ENCODE measurements at regions not wholly inside any gene's neighbourhood (a gene's known extent, or its start where the extent isn't known, plus 50 kb on each side); places are given as distances from the start of the nearest gene placed in this dataset.

DNA sequence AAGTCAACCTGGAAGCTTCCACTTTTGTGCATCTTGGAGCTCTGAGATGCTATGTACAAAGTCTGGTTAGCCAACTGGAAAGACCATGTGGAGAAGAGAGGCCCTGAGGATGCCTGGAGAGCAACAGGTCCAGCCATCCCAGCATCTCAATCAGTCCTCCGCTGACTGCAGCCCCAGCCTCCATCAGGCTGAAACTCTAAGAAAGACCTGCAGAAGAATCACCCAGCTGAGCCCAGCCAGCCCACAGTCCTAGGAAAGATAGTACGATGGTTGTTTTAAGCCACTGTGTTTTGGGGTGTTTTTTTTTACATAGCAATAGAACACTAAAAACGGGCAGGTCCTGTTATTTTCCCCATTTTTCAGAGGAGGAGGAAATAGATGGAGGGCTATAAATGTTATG is 84.0 kb downstream of the NCR2 start:
- H4K20me1 ChIP-seq (ENCODE audit: control insufficient read depth, insufficient read depth, low read depth, low read length), result no peaks in the 10 kb centered on the region
- no peaks in the 10 kb centered on the region for H3K79me2 ChIP-seq (ENCODE audit: control insufficient read depth, low read length)
- no peaks in the 10 kb centered on the region for H3K9me2 ChIP-seq (replicated peaks; ENCODE audit: control insufficient read depth, low read length)
- H3K27ac ChIP-seq (ENCODE audit: low read depth, low read length), result no peak overlapping the region
- no peaks in the 10 kb centered on the region for H3K36me3 ChIP-seq (ENCODE audit: control insufficient read depth, low read length)
- no peaks in the 10 kb centered on the region for H3K9me3 ChIP-seq (ENCODE audit: control insufficient read depth, insufficient read depth, low read length)
- H3K4me2 ChIP-seq (ENCODE audit: low read length), result no peak overlapping the region
- no peak overlapping the region for H3K4me3 ChIP-seq (ENCODE audit: low read length)
- TF ChIP-seq, protein P1, sequence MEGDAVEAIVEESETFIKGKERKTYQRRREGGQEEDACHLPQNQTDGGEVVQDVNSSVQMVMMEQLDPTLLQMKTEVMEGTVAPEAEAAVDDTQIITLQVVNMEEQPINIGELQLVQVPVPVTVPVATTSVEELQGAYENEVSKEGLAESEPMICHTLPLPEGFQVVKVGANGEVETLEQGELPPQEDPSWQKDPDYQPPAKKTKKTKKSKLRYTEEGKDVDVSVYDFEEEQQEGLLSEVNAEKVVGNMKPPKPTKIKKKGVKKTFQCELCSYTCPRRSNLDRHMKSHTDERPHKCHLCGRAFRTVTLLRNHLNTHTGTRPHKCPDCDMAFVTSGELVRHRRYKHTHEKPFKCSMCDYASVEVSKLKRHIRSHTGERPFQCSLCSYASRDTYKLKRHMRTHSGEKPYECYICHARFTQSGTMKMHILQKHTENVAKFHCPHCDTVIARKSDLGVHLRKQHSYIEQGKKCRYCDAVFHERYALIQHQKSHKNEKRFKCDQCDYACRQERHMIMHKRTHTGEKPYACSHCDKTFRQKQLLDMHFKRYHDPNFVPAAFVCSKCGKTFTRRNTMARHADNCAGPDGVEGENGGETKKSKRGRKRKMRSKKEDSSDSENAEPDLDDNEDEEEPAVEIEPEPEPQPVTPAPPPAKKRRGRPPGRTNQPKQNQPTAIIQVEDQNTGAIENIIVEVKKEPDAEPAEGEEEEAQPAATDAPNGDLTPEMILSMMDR (IDR thresholded peaks at IDR 0.05; ENCODE audit: low read depth, low read length, poor library complexity, severe bottlenecking), result no peak
- no peak for TF ChIP-seq EZH2phosphoT487 (IDR thresholded peaks at IDR 0.05; ENCODE audit: borderline replicate concordance, low read length)
- peaks cover 74% of the 10 kb centered on the region for H3K27me3 ChIP-seq (ENCODE audit: control insufficient read depth, low read length)
- H3F3A ChIP-seq (ENCODE audit: control insufficient read depth, insufficient read depth), result no peaks in the 10 kb centered on the region
- H3K4me1 ChIP-seq (ENCODE audit: control insufficient read depth, low read length), result no peaks in the 10 kb centered on the region

DNA sequence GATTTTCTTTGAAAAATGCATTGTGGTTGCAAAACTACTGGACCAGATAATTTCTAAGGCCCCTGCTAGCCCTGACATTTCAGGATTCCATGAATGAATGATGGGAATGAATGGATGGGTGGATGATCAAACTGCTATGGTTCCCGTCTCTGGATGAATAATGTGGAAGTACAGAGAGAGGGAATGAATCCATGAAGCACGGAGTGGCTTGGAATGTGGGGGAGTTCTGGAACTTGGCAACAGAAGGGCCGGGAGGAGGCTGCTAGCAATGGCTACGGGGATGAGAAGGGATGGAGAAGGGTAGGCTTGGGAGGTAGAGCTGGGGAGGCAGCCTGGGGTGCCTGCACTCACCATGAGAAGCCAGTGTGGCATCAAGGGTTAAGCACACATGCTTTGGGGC is 84.8 kb downstream of the NCR2 start:
- Histone ChIP-seq H3K4me3 (ENCODE audit: low read length) (no peak overlapping the region), H3K4me2 (ENCODE audit: low read length) (no peak overlapping the region), H3F3A (ENCODE audit: control insufficient read depth, insufficient read depth) (no peaks in the 10 kb centered on the region), H3K79me2 (ENCODE audit: control insufficient read depth, low read length) (no peaks in the 10 kb centered on the region), H3K27me3 (ENCODE audit: control insufficient read depth, low read length) (peaks cover 71% of the 10 kb centered on the region), H3K4me1 (ENCODE audit: control insufficient read depth, low read length) (peaks cover 3% of the 10 kb centered on the region; the same call in 1 of the 2 replicates), H3K36me3 (ENCODE audit: control insufficient read depth, low read length) (no peaks in the 10 kb centered on the region), H3K27ac (ENCODE audit: low read depth, low read length) (no peak overlapping the region), H3K9me3 (ENCODE audit: control insufficient read depth, insufficient read depth, low read length) (no peaks in the 10 kb centered on the region), H3K9me2 (replicated peaks; ENCODE audit: control insufficient read depth, low read length) (no peaks in the 10 kb centered on the region), H4K20me1 (ENCODE audit: control insufficient read depth, insufficient read depth, low read depth, low read length) (no peaks in the 10 kb centered on the region)
- TF ChIP-seq EZH2phosphoT487 (IDR thresholded peaks at IDR 0.05; ENCODE audit: borderline replicate concordance, low read length), result no peak
- TF ChIP-seq, protein P1 (IDR thresholded peaks at IDR 0.05; ENCODE audit: low read depth, low read length, poor library complexity, severe bottlenecking), result no peak

DNA sequence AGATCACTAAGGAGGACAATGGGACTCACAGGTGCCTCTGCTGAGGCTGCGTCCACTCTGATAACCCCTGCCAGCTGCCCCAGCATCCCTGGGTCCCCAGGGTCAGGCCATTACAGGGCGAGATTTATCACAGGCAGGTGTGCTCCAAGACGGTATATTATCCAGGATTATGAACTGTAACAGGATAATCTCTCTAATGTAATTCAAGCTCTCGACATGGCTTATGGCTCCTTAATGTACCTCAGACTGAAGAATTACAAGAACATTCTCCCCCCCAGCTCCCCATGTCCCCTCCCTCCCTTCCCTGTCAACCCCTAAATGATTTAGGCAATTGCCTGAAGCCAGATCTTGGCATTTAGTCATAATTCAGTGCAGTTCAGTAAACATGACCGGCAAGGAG is 86.8 kb downstream of the NCR2 start:
- TF ChIP-seq EZH2phosphoT487 (IDR thresholded peaks at IDR 0.05; ENCODE audit: borderline replicate concordance, low read length), result no peak
- TF ChIP-seq, protein P1 (IDR thresholded peaks at IDR 0.05; ENCODE audit: low read depth, low read length, poor library complexity, severe bottlenecking), result no peak
- H3K4me1 ChIP-seq (ENCODE audit: control insufficient read depth, low read length), result peaks cover 14% of the 10 kb centered on the region
- no peaks in the 10 kb centered on the region for H3K79me2 ChIP-seq (ENCODE audit: control insufficient read depth, low read length)
- H3F3A ChIP-seq (ENCODE audit: control insufficient read depth, insufficient read depth), result peaks cover 2% of the 10 kb centered on the region; the same call in 1 of the 2 replicates
- H3K27me3 ChIP-seq (ENCODE audit: control insufficient read depth, low read length), result peaks cover 72% of the 10 kb centered on the region
- no peak overlapping the region for H3K4me3 ChIP-seq (ENCODE audit: low read length)
- no peak overlapping the region for H3K4me2 ChIP-seq (ENCODE audit: low read length)
- no peaks in the 10 kb centered on the region for H3K9me2 ChIP-seq (replicated peaks; ENCODE audit: control insufficient read depth, low read length)
- H4K20me1 ChIP-seq (ENCODE audit: control insufficient read depth, insufficient read depth, low read depth, low read length), result no peaks in the 10 kb centered on the region
- no peaks in the 10 kb centered on the region for H3K36me3 ChIP-seq (ENCODE audit: control insufficient read depth, low read length)
- no peaks in the 10 kb centered on the region for H3K9me3 ChIP-seq (ENCODE audit: control insufficient read depth, insufficient read depth, low read length)
- no peak overlapping the region for H3K27ac ChIP-seq (ENCODE audit: low read depth, low read length)

Measured in DOHH2 (cell line).